Small intestine (tissue), 7 donors: ENCODE measurements at regions not wholly inside any gene's neighbourhood (a gene's known extent, or its start where the extent isn't known, plus 50 kb on each side); places are given as distances from the start of the nearest gene placed in this dataset.

Source experiments
- DNase-seq, 2 donors: peaks; one replicate each; pipeline versions ENCODE4 v3.0.0 to v3.0.0-alpha.2; 2013
- FAIRE-seq: peaks from 2 replicates; lab custom pipeline; 2012; peaks lifted over from hg19 to GRCh38; lab: Jason Lieb, UNC
- H3K27ac ChIP-seq, 3 donors: one replicate each; pipeline ENCODE4 v1.5.1; 2013; ENCODE audit warnings: low read length in 2 of 3, mild to moderate bottlenecking in 2 of 3, control low read depth in 1 of 3, inconsistent platforms in 1 of 3, low read depth in 1 of 3, moderate library complexity in 1 of 3
- H3K27me3 ChIP-seq, 3 donors: one replicate each; pipeline ENCODE4 v1.6.1; 2013; ENCODE audit warnings: low read length in 3 of 3, inconsistent platforms in 1 of 3; ENCODE audit not compliant: control insufficient read depth in 3 of 3, insufficient read depth in 3 of 3
- H3K36me3 ChIP-seq, 3 donors: one replicate each; pipeline ENCODE4 v1.6.1; 2013; ENCODE audit warnings: low read length in 3 of 3, inconsistent platforms in 1 of 3, low read depth in 1 of 3, mild to moderate bottlenecking in 1 of 3, moderate library complexity in 1 of 3; ENCODE audit not compliant: control insufficient read depth in 3 of 3, insufficient read depth in 2 of 3
- H3K4me1 ChIP-seq, 3 donors: one replicate each; pipeline ENCODE4 v1.6.1; 2013; ENCODE audit warnings: low read length in 2 of 3, inconsistent platforms in 1 of 3, low read depth in 1 of 3, mild to moderate bottlenecking in 1 of 3, moderate library complexity in 1 of 3; ENCODE audit not compliant: control insufficient read depth in 3 of 3, insufficient read depth in 2 of 3
- H3K4me3 ChIP-seq, 3 donors: one replicate each; pipeline ENCODE4 v1.5.1; 2013; ENCODE audit warnings: low read length in 3 of 3, control low read depth in 1 of 3, inconsistent platforms in 1 of 3, low read depth in 1 of 3, mild to moderate bottlenecking in 1 of 3, moderate library complexity in 1 of 3
- H3K9me3 ChIP-seq, 2 donors: one replicate each; pipeline ENCODE4 v1.6.1; 2013; ENCODE audit warnings: low read depth in 1 of 2, low read length in 1 of 2; ENCODE audit not compliant: control insufficient read depth in 2 of 2, insufficient read depth in 1 of 2
- donor health status: healthy with polysubstance abuse.
- donor health status: control.
- donor health status: control.
- donor health status: Bipolar disorder and iron deficiency.
- donor health status: healthy.

DNA sequence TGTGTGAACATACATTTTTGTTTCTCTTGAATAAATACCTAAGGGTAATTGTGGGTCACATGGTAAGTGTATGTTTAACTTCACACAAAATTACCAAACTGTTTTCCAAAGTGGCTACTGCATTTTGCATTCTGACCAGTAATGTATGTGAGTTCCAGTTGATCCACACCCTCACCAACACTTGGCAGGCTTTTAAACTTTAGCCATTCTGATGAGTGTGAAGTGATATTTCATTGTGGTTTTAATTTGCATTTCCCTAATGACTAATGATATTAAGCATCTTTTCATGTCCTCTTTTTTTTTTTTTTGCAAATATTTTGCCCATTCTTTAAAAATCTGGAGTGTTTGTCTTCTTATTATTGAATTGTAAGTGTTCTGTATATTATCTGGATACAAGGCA is 53.5 kb upstream of the MAST4 start:
- H3K9me3 ChIP-seq, result no peaks in the 10 kb centered on the region
- no peak for FAIRE-seq
- no peak overlapping the region for H3K4me3 ChIP-seq
- no peaks in the 10 kb centered on the region for H3K27me3 ChIP-seq
- H3K4me1 ChIP-seq, result no peaks in the 10 kb centered on the region
- no peak for DNase-seq
- H3K27ac ChIP-seq, result no peak overlapping the region
- no peaks in the 10 kb centered on the region for H3K36me3 ChIP-seq
